GM18519 (cell line): ENCODE measurements at regions not wholly inside any gene's neighbourhood (a gene's known extent, or its start where the extent isn't known, plus 50 kb on each side); places are given as distances from the start of the nearest gene placed in this dataset.

Source experiments
- ATAC-seq: cut with Tn5 transposase; IDR thresholded peaks from one replicate; pipeline ENCODE4 v1.9.1; 2021; ENCODE audit warnings: mild to moderate bottlenecking, moderate library complexity; ENCODE audit not compliant: unreplicated experiment, low FRiP score

GRCh38 chr11:130785380-130786116 is 130.7 kb downstream of the SNX19 start:
- no peak for ATAC-seq

DNA sequence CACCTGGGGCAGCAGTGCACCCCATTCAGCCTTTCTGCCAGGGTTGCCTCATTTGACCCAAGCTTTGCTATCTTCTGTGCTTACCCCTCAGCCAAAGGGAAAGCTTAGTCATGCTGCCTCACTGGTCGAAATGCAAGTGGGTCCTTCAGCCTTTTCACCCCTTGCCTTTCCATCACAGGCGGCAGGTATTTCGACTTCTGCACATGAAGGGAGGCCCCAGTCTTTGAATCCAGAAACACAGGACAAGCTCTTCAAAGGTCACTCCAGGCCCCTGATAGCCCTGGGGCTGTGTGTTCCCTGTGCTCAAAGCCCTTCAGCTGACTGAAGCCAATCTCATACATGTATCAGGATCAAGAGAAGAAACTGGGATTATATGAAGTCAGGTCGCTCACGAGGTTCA is 129.7 kb downstream of the SNX19 start:
- no peak for ATAC-seq

- ATAC-seq, result no peak
Measured at GRCh38 chr11:130787092-130787616, 129.1 kb downstream of the SNX19 start.

DNA sequence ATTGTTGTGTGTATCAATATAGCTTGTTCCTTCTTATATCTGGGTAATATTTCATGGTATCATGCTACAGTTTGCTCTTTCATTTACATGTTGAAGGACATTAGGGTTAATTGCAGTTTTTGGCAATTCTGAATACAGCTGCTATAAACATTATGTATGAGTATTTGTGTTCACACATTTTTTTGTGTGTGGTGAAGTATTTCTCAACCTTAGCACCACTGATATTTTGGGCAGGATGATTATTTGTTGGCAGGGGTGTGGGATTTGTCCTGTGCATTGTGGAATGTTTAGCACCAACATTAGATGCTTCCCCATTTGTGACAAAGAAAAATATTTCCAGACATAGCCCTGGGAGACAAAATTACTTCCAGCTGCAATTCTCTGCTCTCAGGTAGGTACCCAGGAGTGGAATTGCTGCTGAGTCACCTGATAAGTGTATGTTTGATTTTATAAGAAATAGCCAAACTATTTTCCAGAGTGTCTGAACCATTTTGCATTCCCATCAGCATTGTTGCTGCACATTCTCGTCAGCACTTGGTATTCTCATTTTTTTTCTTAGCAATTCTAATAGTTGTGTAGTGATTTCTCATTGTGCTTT is 128.2 kb downstream of the SNX19 start:
- no peak for ATAC-seq

GRCh38 chr11:130789056-130789640 is 127.1 kb downstream of the SNX19 start:
- no peak for ATAC-seq

GRCh38 chr11:130790689-130791088 is 125.6 kb downstream of the SNX19 start:
- no peak for ATAC-seq

DNA sequence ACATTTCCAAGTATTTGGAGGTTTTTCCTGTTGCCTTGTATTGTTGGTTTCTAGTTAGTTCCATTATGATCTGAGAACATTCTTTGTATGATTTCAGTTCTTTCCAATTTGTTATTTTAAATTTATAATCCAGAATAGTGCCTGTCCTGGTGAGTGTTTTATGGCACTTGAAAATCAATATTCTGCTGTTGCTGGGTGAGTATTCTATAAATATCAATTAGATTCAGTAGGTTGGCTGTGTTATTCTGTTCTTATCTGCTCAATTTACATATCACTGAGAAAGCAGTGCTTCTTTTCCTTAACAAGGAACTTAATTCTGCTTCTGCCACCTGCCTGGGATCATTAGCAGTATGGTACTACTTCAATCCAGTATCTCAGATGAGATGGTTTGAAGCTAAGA is 123.5 kb downstream of the SNX19 start:
- no peak for ATAC-seq

DNA sequence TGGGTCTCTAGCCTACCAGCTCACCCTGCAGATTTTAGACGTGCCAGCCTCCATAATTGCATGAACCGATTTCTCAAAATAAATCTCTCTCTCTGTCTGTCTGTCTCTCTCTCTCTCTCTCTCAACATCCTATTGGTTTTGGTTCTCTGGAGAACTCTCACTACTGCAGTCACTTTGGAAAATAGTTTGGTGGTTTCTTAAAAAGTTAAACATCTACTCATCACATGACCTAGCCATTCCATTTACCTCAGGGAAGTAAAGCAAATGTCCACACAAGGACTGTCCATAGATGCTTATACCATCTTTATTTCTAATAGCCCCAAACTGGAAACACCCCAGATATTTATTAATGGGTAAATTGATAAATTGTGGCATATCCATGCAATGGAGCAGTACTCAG is 119.5 kb downstream of the SNX19 start:
- ATAC-seq, result no peak

DNA sequence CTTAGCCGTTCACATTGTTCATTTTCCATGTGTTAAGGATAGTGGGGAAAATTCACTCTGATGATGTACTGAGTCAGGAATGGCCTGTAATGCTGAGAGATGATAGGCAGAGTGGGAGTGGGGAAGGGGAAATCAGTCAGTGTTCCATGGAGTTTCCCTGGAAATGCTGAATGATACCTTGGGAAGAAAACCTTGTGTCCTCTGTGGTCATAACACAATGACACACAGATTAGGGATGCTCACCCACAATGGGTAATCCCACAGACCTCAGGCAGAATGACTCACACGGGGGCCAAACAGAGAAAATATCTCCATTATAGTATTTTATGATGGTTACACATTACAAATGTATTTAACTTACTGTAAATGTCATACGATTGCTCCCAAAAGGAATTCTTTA is 118.0 kb downstream of the SNX19 start:
- no peak for ATAC-seq

GRCh38 chr11:130798801-130799200 is 117.5 kb downstream of the SNX19 start:
- no peak for ATAC-seq

DNA sequence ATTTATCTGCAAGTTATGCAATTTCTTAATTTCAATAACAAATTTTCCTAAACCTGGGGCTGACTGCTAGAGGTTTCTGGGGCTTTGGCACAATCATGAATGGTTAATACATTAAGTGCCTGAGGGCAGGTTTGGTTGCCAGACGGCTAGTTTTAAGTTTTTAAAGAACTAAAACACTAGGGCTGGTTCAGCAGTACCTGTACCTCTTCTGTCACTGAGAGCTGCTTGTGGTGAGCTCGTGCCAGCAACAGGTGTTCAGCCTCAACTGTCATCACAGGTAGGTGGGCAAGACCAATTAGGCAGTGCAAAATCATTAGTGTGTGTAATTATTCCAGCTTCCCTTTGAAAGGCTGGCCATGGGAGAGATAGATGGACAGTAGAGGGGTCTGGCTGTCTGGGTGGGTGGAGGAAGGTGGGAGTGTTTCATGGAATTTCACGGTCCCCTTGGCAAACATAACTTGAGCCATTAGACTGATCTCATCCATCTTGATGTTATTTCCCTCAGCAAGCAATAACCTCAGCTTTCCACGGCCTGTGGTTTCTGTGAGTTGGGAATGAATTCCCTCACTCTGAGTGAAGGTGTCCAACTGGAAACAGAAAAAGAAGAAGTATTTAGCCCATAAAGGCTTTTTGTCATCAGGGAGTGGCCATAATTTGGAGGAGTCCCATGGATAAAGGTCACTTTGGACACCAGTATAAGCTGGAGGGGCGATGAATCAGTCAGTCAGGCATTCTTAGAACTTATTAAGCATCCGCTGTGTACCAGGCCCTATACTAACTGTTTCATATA is 114.8 kb downstream of the SNX19 start:
- no peak for ATAC-seq

- no peak for ATAC-seq
Measured at GRCh38 chr11:130802567-130802966, 113.7 kb downstream of the SNX19 start.

- no peak for ATAC-seq
Measured at GRCh38 chr11:130804306-130805076, 111.8 kb downstream of the SNX19 start.

- ATAC-seq, result no peak
Measured at GRCh38 chr11:130806746-130807145, 109.5 kb downstream of the SNX19 start.

DNA sequence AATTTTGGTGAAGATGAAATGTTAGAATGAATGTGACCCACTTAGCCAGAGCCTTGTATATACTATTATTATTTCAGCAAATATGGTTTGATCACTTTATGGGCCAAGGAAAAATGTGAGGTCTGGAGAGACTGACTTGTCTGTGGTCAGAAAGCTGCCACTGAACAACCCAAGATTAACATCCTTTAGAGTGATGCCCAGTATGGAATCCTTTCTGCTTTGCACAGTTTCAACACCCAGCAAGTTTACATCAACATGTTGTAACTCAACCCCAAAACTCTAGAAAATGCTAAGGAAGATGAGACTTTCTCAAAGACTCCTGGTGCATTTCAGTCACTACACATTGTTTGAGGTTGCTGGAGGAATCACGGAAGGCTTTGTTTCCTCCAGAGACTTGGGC is 107.7 kb downstream of the SNX19 start:
- no peak for ATAC-seq

DNA sequence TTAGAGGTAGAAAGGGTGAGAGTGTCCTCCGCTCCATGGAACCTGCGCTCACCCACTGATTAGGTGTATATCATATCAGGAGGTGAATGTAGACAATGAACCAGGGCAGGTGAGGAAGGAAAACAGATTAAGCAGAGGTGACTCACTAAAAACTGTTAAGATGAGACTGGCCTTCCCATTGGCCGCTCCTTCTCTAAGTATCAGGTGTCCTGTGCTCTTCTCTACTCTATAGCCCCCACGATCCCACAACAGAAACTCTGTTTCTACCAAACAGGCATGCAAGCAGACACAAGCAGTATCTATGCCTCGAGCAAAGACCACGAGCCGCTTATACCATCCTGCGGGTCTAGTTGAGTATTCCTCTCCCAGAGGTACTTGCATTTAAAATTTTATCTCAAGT is 103.1 kb downstream of the SNX19 start:
- no peak for ATAC-seq

GRCh38 chr11:130813638-130814037 is 102.6 kb downstream of the SNX19 start:
- no peak for ATAC-seq

- no peak for ATAC-seq
Measured at GRCh38 chr11:130814440-130815096, 101.7 kb downstream of the SNX19 start.

DNA sequence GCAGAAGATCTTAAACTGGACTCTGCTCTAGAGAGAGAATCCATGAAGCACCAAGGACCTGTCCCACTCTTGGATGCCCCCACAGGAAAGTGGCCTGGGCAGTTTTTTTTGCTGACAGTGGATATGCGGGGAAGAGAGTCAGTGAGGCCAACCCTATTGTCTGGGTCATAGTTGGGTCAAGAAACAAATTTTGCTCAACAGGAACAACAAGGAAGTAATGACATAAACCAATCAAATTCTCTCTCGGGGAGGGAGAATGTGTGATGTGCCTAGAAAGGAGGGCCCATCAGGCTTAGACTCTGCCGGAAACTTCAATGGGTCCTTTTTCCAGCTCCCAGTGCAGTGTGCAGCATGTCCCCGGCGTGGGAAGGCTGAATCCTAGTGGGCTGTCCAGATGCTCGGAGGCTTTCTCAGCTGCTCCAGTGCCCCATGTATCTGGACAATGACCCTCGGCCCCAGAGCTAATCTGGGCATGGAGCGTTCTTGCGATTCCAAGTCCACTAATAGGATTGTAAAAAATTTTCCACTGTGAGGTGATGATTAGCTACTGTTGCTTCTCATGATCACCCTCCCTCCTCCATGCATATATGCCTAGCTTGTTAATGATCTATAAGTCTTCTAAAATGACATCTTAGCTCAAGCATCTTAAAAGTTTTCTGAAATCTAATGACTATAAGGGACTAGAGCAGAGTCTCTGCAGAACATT is 101.0 kb downstream of the SNX19 start:
- ATAC-seq, result no peak
